GM23248 (cell line): ENCODE measurements at regions not wholly inside any gene's neighbourhood (a gene's known extent, or its start where the extent isn't known, plus 50 kb on each side); places are given as distances from the start of the nearest gene placed in this dataset.

Experiments
- EZH2 ChIP-seq: fragments of 200-600 bp; sonication (generic); IDR thresholded peaks from 2 replicates; pipeline ENCODE4 v1.6.1; 2018; ENCODE audit warnings: antibody characterized with exemption, mild to moderate bottlenecking; ENCODE audit not compliant: insufficient read depth, poor library complexity, severe bottlenecking
- EZH2phosphoT487 ChIP-seq: fragments of 200-600 bp; sonication (generic); IDR thresholded peaks from 2 replicates; pipeline ENCODE4 v1.6.1; 2018; ENCODE audit warnings: antibody characterized with exemption, moderate library complexity, mild to moderate bottlenecking, low read depth; ENCODE audit not compliant: insufficient read depth

GRCh38 chr1:184875218-184875617 lies 99.1 kb downstream of the NIBAN1 start:
- no peak for TF ChIP-seq EZH2phosphoT487
- TF ChIP-seq EZH2, result no peak
